ENCODE measurements at regions not wholly inside any gene's neighbourhood (a gene's known extent, or its start where the extent isn't known, plus 50 kb on each side); places are given as distances from the start of the nearest gene placed in this dataset.

GRCh38 chr11:36930256-36930655 lies 332.2 kb upstream of the RAG2 start:
- DNase-seq = no peak

- DNase-seq = no peak
These were observed 331.4 kb upstream of the RAG2 start for GRCh38 chr11:36929401-36929800.

- no peak for DNase-seq
These were observed 330.6 kb upstream of the RAG2 start for GRCh38 chr11:36928621-36929020.

- DNase-seq = no peak
These were observed 301.8 kb upstream of the RAG2 start for GRCh38 chr11:36899800-36900199.

GRCh38 chr11:36890841-36891240 lies 292.8 kb upstream of the RAG2 start:
- DNase-seq = no peak

- no peak for DNase-seq
These were observed 292.2 kb upstream of the RAG2 start for GRCh38 chr11:36890121-36890679.

DNA sequence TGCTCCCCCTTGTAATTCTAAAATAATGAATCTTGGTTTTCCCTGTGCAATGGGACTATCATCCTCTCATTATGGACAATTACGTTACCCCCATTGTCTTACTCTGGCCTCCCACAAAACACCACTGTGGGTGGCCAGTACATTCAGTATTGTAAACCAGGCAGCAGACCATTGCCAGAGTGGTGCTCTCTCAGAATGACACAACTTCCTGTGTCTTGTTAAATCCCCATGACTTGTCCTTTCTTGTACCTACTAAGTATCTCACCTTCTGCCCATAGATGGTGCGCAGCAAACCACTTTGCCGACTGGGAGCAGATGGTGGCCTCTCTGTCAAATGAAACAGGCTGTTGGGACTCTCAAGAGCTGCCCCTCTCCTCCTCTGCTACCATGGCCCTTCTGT lies 287.1 kb upstream of the RAG2 start:
- no peak for DNase-seq

DNA sequence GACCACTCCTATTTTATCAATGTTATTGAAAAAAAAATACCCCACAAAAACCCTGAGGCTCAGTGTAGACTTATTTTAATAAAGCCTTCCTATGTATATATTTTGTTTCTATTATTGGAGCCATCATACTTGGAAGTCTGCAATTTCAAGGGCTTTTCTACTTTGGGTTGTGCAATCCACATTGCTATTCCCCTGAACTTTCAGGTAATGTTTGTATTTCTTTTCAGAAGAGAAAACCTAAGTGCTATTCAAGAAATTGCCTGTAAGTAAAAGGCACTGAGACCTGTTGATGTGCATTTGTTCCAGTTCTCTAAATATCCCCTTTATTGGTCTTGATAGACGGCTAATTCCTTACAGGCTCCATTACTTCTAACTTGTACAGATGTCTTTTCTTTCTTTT lies 280.7 kb upstream of the RAG2 start:
- no peak for DNase-seq

- no peak for DNase-seq
These were observed 279.1 kb upstream of the RAG2 start for GRCh38 chr11:36877149-36877548.

- no peak for DNase-seq
These were observed 278.2 kb upstream of the RAG2 start for GRCh38 chr11:36876266-36876665.

DNA sequence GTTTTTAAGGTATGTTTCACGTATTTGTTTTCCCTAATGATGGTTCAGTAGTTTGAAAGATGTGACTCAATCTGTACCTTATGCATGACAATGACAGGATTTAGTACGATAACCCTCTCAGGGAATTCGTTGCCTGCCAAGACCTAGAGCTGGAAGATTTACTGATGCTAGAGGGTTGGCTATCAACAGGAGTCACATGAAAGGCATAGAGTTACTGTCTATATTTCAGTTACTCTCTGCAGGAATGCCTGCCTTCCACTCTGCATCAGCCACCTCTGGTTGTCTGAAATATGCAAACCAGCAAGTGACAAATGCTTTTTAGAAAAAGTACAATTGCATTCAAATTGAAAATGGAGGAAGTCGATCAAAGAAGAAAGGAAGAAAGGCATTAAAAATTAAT lies 276.3 kb upstream of the RAG2 start:
- no peak for DNase-seq

- no peak for DNase-seq
These were observed 272.3 kb upstream of the RAG2 start for GRCh38 chr11:36870361-36870760.

DNA sequence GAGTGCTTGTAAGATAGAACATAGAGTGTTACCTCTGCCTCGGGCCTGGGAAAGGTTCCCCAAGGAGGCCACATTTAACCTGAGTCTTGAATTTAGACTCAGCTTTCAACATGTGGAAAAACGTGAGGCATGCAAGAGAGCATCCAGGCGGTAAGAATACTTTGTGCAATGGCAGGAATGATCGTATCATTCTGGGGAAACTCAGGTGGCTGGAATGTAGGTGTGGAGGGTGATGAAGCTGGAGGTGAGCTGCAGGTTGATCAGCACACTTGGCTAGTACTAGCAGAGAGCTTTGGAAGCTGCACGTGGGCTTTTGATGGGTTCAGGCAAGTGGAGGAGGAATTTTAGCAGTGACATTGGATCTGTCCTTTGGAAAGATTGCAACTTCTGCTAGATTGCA lies 270.3 kb upstream of the RAG2 start:
- DNase-seq = no peak

DNA sequence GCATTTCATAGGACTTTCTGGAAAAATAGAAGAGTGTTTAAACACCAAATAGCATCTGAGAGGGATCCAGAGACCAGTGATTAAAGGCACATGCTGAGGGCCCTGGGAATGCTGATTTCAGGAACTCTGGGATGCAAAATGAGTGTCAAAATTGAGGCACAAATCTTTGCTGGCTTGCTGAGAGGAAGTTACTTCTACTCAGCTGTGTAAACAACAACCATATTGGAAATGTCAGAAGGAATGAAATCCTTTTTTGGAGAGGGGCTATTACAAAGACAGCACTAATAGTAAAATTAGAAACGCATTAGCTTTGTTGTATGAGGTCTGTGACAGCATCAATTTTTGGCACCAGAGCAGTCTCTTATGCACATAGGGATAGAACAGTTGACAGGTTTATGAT lies 267.8 kb upstream of the RAG2 start:
- no peak for DNase-seq

GRCh38 chr11:36854875-36855274 lies 256.8 kb upstream of the RAG2 start:
- no peak for DNase-seq

DNA sequence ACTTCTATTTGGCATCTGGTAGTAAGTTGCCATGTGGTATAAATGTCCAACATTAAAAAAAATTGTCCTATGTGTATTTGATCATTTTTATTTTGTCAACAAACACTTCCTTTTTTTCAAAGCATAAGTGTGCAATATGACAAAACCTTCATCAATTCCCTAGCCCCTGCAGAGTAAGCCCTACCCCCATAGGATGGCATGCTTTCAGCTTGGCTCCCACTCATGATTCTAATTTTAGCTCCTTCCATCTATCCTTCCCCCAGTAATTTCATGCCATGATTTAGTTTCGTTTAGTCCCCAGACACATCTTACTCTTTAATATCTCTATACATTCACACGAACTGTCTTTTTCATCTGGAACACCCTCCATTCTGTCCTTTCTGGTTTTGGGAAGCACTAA lies 250.6 kb upstream of the RAG2 start:
- no peak for DNase-seq

- DNase-seq = no peak
These were observed 242.3 kb upstream of the RAG2 start for GRCh38 chr11:36840378-36840777.

GRCh38 chr11:36837831-36838437 lies 239.9 kb upstream of the RAG2 start:
- DNase-seq = no peak

GRCh38 chr11:36825251-36825650 lies 227.2 kb upstream of the RAG2 start:
- DNase-seq = no peak

GRCh38 chr11:36824349-36824748 lies 226.3 kb upstream of the RAG2 start:
- DNase-seq = no peak

DNA sequence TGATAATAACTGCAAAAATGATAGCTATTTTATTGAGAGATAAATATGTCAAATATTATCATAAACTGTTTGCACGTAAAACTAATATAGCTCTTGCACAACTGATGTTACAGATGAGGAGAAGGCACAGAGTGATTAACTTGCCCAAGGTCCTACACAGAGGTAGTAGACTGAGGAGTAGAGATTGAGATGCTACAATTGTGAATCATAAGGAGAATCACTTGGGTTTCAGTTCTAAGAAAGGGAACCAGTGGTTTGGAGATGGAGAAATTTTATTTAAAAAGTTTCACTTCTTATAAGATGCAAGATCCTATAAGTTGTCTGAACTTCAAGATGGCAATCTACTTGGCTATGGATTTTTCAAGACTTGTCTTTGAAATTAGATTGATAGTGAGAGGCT lies 224.8 kb upstream of the RAG2 start:
- no peak for DNase-seq

GRCh38 chr11:36818410-36818809 lies 220.4 kb upstream of the RAG2 start:
- no peak for DNase-seq

DNA sequence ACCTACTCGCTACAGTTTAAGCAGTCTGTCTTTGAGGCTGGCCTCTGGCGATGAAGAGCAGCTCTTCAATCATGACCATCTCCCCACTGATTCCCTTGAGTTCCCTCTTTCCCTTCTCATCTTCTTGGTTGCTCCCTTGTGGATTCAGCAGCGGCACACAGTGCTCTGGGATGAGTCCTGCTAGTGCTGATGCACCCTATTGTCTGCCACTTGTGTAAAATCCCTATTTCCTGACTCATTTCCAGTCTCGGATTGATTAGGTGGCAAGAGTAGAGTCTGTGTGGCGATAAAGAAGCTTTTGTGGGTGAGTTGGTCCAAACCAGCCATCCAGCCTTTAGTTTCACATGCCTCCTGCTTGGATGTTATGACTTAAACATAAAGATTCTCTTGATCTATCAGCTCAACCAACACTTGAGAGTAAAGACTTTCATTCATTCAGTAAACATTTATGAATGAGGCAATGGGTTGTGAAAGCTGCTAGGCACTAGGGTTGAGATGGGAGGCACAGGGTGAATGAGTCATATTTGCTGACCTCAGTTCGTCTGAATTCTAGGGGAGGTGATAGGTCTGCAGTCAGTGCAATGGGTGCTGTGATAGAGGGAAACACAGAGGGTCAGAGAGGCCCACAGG lies 219.4 kb upstream of the RAG2 start:
- no peak for DNase-seq

DNA sequence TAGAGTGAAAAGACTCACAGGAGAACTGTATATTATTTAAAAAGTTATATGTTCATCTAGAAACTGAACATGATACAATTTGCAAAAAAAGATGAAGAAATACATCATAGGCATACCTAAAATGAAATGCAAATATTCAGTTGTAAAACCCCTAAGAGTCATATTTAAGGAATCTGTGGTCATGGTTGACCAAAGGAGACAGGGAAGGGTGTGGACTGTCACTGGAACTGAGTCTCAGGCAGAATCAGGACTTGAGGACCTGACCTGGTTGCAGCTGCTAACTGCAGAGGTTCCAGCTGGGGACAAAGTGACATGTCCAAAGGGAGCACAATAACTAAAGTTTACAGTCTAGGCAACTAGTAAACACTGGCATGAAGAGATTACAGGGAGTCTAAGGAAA lies 211.3 kb upstream of the RAG2 start:
- DNase-seq = no peak

GRCh38 chr11:36807871-36808270 lies 209.8 kb upstream of the RAG2 start:
- DNase-seq = no peak
